Fibroblast of the conjunctiva (primary cell): ENCODE measurements at regions not wholly inside any gene's neighbourhood (a gene's known extent, or its start where the extent isn't known, plus 50 kb on each side); places are given as distances from the start of the nearest gene placed in this dataset.

Experiments
- DNase-seq: peaks from one replicate; pipeline ENCODE4 v3.0.0-alpha.2; 2010; ENCODE audit warnings: low read depth

GRCh38 chr2:7468955-7469354 lies 551.7 kb downstream of the RNF144A start:
- DNase-seq: no peak

- no peak for DNase-seq
Observed at GRCh38 chr2:7471185-7471584, 554.0 kb downstream of the RNF144A start.

- DNase-seq: no peak
Observed at GRCh38 chr2:7472465-7472864, 555.3 kb downstream of the RNF144A start.

- DNase-seq: no peak
Observed at GRCh38 chr2:7473135-7473771, 556.0 kb downstream of the RNF144A start.

- no peak for DNase-seq
Observed at GRCh38 chr2:7476371-7476770, 559.2 kb downstream of the RNF144A start.

GRCh38 chr2:7479603-7480002 lies 562.4 kb downstream of the RNF144A start:
- DNase-seq: no peak

GRCh38 chr2:7480431-7480830 lies 563.2 kb downstream of the RNF144A start:
- no peak for DNase-seq

- no peak for DNase-seq
Observed at GRCh38 chr2:7490672-7491071, 573.5 kb downstream of the RNF144A start.

- no peak for DNase-seq
Observed at GRCh38 chr2:7492719-7493118, 575.5 kb downstream of the RNF144A start.

GRCh38 chr2:7497178-7497577 lies 580.0 kb downstream of the RNF144A start:
- no peak for DNase-seq

GRCh38 chr2:7499018-7499417 lies 581.8 kb downstream of the RNF144A start:
- DNase-seq: no peak

GRCh38 chr2:7502336-7502735 lies 585.1 kb downstream of the RNF144A start:
- DNase-seq: no peak

- DNase-seq: no peak
Observed at GRCh38 chr2:7508296-7508943, 591.2 kb downstream of the RNF144A start.

- no peak for DNase-seq
Observed at GRCh38 chr2:7510353-7510752, 593.1 kb downstream of the RNF144A start.

- no peak for DNase-seq
Observed at GRCh38 chr2:7513834-7514233, 596.6 kb downstream of the RNF144A start.

GRCh38 chr2:7515327-7515726 lies 598.1 kb downstream of the RNF144A start:
- no peak for DNase-seq

GRCh38 chr2:7516484-7517063 lies 599.4 kb downstream of the RNF144A start:
- DNase-seq: no peak

GRCh38 chr2:7517088-7517487 lies 599.9 kb downstream of the RNF144A start:
- no peak for DNase-seq

- DNase-seq: no peak
Observed at GRCh38 chr2:7517851-7518250, 600.6 kb downstream of the RNF144A start.

GRCh38 chr2:7523481-7524120 lies 606.4 kb downstream of the RNF144A start:
- no peak for DNase-seq

GRCh38 chr2:7524195-7524594 lies 607.0 kb downstream of the RNF144A start:
- no peak for DNase-seq

GRCh38 chr2:7525746-7526145 lies 608.5 kb downstream of the RNF144A start:
- DNase-seq: no peak

GRCh38 chr2:7527165-7527722 lies 610.0 kb downstream of the RNF144A start:
- no peak for DNase-seq
